A204.1 (cell line): ENCODE measurements at regions not wholly inside any gene's neighbourhood (a gene's known extent, or its start where the extent isn't known, plus 50 kb on each side); places are given as distances from the start of the nearest gene placed in this dataset.
A peak's percentile ranks its signal among the peaks of the same experiment; 100 is the strongest.
"Not testable (repeated sequence)": the region's sequence is repeated elsewhere in the genome, so short reads cannot be mapped to it uniquely, and the experiment has no call there.

ENCODE experiments used
- FAIRE-seq: peaks from 2 replicates; lab custom pipeline; 2012; peaks lifted over from hg19 to GRCh38; lab: Jason Lieb, UNC

GRCh38 chr14:40115583-40115982 lies 683.4 kb upstream of the FBXO33 start:
- no peak for FAIRE-seq

GRCh38 chr14:40113671-40114070 lies 681.4 kb upstream of the FBXO33 start:
- FAIRE-seq = no peak

- FAIRE-seq = no peak
Observed at GRCh38 chr14:40100544-40101196, 668.4 kb upstream of the FBXO33 start.

DNA sequence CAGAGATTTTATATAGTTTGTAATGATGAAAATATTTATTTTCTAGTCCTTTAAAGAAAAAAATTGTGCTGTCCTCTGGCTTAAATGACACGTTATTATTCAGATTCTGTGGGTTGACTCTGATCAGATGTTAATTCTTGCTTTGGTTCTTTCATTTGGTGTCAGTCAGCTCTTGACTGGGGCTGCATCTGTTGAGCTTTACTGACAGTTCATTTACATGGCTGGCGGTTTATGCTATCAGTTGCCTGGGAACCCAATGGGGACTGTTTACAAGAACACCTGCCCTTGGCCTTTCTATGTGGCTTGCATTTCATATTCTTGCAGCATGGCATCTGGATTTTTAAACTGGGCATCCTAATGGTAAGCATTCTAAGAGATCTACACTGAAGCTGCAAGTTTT lies 667.1 kb upstream of the FBXO33 start:
- FAIRE-seq = no peak

- no peak for FAIRE-seq
Observed at GRCh38 chr14:40098468-40098867, 666.2 kb upstream of the FBXO33 start.

- FAIRE-seq = no peak
Observed at GRCh38 chr14:40096968-40097367, 664.7 kb upstream of the FBXO33 start.

DNA sequence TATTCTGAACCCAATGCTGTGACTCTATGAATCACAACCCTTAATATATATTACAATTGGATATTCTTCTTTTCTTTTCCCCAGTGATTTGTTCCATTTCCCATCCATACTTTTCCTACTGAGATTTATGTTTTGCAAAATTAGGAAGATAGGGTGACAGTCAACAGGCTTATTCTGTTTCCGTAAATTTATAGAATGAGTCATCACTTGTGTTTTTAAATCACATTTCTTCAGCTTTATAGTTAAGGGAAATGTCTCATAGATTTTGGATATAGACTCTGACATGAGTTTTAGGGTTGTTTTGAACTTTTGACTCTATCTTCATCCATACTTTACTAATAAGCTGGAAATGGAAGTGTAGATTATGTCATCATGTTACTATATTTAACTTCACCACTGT lies 661.6 kb upstream of the FBXO33 start:
- FAIRE-seq = no peak

DNA sequence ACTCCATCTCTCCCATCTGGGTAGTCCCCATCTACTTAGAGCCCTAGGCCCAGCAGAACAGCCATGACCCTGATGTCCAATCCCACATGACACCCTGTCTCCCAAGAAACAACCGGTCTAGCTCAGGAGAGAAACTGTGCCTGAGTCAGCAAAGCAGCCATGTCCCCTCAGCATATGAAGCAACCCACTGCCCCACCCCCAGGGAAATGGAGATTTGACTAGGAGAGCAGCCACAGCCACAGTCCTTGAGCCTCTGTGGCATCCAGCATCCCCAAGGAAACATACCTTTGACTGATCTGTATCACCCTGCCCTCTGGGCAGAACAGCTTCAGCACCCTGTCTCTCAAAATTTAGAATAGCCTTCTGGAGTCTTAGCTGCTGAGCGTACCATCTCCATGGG lies 641.9 kb upstream of the FBXO33 start:
- FAIRE-seq = no peak

GRCh38 chr14:40072175-40072574 lies 639.9 kb upstream of the FBXO33 start:
- no peak for FAIRE-seq

DNA sequence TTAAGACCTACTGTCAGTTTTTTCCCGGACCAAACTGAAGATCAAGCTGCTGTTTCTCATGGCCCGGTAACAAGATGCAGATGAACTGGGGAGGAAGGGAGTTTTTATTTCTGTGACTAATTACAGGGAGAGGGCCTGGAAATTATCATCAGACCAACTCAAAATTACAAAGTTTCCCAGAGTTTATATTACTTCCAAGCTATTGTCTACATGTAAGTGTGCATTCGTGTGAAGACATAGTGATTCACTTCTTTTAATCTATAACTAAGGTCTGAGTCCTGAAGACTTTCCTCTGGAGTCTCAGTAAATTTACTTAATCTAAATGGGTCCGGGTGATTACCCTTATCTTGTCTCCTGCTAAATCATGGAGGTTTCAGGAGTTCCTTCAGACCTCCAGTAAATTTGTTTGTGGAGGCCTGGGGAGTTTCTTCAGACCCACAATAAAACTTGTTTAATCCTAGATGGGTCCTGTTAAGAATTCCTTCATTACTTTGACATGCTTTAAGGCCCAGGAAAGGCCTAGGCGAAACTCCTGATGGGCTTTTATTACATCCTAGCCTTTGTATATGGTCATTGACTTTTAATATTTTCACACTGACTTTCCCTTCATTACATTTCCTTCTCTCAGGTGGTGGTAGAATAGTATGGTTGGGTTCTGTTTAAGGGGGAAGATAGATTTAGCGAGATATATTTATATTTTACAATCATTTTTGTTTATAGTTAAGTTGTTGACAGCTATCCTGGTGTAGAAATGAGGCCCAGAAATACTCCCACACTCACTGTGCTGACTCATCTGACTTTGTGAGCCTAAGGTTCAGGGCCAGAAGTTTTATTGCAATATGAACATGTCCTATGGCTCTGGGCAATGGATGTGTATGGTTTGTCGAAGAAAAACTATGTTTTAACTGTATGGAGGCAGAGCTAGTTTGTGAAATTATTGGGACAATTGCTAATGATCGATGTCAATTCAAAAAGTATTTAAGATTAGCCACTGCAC lies 627.0 kb upstream of the FBXO33 start:
- FAIRE-seq = no peak

DNA sequence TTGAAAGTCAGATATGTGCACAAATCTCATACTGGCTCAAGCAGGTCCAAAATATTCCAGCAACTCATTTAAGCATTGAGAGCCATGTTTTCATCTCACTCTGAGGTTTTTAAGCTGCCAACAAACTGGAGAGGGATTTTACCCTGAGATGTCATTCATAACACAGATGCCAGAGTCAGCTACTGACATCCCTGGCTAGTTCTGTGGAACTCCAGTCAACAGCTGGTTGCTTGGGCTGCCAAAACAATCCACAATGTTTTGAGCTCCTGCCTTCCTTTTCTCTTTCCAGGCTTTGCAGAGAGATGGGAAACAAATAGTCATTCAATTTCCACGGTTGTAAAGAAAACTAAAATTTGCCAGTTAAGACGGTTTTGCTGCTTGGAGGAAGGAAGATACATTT lies 621.2 kb upstream of the FBXO33 start:
- FAIRE-seq = no peak

DNA sequence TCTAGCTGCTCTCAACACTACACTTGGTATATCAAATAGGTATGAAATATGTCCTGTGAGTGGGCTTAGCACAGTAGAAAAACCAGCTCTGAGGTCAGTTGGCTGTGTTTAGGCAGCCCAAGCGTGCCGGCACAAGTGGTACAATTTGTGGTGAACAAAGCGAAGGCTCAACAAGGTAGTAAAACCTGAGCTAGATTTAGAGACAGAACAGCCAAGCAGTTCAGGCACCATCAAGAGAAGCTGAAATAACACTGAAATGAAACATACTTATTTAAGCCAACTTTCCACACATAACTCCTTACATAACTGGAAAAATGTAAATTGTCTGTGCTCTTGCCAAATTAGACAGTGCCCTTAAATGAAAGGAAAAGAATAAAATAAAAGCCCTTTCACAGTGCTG lies 596.8 kb upstream of the FBXO33 start:
- no peak for FAIRE-seq

DNA sequence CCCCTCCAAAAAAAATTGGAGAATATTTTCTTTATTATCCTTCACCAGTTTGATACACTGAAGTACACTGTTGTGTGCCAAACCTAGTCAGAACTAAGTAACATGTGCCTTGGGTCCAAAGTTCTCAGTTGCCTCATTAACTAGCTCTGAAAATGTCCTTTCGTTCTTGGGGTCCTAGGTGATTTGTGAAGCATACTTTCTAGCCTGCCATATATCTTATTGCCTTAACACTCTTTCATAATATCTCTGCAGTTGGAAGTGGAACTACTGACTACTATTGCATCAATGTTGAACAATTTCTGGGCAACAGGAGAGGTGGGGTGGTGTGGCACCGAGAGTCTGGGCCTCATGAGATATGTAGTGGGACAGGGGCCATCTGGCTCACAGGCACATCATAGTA lies 592.9 kb upstream of the FBXO33 start:
- no peak for FAIRE-seq

GRCh38 chr14:40010961-40011360 lies 578.7 kb upstream of the FBXO33 start:
- FAIRE-seq = no peak

GRCh38 chr14:40009771-40010170 lies 577.5 kb upstream of the FBXO33 start:
- no peak for FAIRE-seq

GRCh38 chr14:40008345-40008744 lies 576.1 kb upstream of the FBXO33 start:
- FAIRE-seq = not testable (repeated sequence)

DNA sequence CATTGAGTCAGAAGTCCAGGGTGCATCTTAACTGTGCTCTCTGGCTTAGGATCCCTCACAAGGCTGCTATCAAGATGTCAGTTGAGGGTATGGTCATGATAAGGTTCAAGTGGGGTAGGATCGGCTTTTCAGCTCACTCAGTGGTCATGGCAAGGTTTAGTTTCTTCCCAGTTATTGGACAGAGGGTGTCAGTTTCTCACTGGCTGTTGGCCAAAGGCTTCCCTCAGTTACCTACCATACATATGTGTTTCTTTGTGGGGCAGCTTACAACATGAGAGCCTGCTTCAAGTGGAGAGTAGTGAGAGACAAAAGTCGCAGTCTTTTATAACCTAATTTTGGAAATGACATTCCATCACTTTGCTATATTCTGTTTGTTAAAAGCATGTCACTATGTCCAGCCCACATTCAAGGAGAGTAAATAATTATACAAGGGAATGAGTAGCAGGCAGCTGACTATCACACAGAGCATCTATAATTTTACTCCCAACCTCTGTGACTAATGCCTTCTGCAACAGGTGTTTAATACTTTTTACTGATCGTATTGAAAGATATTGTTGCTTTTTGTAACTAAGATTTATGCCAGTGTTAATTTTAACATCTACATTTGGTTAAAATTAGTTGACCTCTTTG lies 572.8 kb upstream of the FBXO33 start:
- FAIRE-seq = no peak

- no peak for FAIRE-seq
Observed at GRCh38 chr14:40003773-40004172, 571.5 kb upstream of the FBXO33 start.

GRCh38 chr14:39998854-39999253 lies 566.6 kb upstream of the FBXO33 start:
- no peak for FAIRE-seq

- FAIRE-seq = no peak
Observed at GRCh38 chr14:39998114-39998513, 565.9 kb upstream of the FBXO33 start.

DNA sequence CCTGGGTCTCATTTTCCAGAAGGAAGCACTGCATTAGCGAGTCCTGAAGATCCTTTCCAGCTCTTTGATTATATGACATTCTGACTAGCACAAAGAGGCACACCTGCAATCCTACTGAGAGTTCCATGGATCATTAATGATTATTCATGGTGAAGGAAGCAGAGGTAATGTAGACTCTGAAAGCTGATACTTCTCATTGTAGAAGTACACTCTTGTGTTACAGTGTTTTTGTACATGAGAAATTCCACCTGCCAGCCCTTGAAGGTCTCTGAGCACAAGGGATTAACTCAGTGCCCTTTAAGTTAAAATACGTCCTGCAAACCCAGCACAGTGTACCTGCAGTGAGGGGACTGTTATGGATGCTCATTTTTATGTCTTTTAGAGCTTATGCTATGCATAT lies 558.8 kb upstream of the FBXO33 start:
- FAIRE-seq = no peak

GRCh38 chr14:39988939-39989338 lies 556.7 kb upstream of the FBXO33 start:
- peak; percentile 94 for FAIRE-seq

DNA sequence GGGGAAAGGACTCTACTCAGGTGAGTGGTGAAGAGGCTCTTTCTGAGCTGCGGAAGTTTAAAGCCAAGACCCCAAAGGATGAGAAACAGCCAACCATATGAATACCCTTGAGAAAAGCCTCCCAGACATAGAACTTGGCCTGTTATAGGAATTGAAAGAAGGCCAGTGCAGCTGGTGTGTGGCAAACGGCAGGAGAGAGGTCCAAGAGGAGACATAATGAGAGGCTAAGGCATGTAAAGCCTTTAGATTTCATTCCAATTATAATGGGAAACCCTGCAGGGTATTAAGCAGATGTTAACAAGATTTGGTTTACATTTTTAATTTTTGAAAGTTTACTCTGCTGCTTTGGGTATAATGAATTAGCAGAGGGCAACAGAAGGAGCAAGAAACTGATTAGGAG lies 552.1 kb upstream of the FBXO33 start:
- no peak for FAIRE-seq
